ENCODE measurements at regions not wholly inside any gene's neighbourhood (a gene's known extent, or its start where the extent isn't known, plus 50 kb on each side); places are given as distances from the start of the nearest gene placed in this dataset.

DNA sequence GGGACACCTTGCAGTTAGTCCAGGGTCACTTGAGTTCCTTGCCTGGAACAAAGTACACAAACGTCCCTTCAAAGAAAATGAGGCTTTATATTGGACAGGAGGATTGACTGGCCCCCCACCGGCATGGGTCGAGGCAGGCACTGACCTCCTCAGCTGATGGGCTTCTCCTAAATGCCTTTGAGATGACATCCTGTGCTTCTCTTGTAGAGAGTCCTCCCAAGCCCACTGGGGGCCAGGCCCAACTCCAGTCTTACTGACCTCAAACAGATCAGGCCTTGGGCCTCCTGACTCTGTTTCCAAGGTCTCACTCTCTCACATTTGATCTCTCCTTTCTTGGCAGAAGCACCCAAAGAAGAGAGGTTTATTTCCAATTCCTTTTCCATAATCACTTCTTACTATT, 516.1 kb downstream of the MCTP2 start:
- WGBS, 2 donors = 72 to 77% methylated on average over 3 of the region's 3 CpGs
- Histone ChIP-seq H3K27me3 (no peaks in the 10 kb centered on the region), H3K4me1 (no peaks in the 10 kb centered on the region), H3K9me3 (no peaks in the 10 kb centered on the region), H3K36me3 (no peaks in the 10 kb centered on the region), H3K27ac (no peak overlapping the region), H3K4me3 (no peak overlapping the region)
- no peak for DNase-seq
- intact Hi-C loops (cut with DNase I) = no loop called here
- TF ChIP-seq, protein P1, sequence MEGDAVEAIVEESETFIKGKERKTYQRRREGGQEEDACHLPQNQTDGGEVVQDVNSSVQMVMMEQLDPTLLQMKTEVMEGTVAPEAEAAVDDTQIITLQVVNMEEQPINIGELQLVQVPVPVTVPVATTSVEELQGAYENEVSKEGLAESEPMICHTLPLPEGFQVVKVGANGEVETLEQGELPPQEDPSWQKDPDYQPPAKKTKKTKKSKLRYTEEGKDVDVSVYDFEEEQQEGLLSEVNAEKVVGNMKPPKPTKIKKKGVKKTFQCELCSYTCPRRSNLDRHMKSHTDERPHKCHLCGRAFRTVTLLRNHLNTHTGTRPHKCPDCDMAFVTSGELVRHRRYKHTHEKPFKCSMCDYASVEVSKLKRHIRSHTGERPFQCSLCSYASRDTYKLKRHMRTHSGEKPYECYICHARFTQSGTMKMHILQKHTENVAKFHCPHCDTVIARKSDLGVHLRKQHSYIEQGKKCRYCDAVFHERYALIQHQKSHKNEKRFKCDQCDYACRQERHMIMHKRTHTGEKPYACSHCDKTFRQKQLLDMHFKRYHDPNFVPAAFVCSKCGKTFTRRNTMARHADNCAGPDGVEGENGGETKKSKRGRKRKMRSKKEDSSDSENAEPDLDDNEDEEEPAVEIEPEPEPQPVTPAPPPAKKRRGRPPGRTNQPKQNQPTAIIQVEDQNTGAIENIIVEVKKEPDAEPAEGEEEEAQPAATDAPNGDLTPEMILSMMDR (IDR thresholded peaks at IDR 0.05) = no peak
- no peak for TF ChIP-seq EP300 (IDR thresholded peaks at IDR 0.05)
- TF ChIP-seq POLR2A (IDR thresholded peaks at IDR 0.05) = no peak
- no peak for TF ChIP-seq POLR2AphosphoS5 (IDR thresholded peaks at IDR 0.05)

DNA sequence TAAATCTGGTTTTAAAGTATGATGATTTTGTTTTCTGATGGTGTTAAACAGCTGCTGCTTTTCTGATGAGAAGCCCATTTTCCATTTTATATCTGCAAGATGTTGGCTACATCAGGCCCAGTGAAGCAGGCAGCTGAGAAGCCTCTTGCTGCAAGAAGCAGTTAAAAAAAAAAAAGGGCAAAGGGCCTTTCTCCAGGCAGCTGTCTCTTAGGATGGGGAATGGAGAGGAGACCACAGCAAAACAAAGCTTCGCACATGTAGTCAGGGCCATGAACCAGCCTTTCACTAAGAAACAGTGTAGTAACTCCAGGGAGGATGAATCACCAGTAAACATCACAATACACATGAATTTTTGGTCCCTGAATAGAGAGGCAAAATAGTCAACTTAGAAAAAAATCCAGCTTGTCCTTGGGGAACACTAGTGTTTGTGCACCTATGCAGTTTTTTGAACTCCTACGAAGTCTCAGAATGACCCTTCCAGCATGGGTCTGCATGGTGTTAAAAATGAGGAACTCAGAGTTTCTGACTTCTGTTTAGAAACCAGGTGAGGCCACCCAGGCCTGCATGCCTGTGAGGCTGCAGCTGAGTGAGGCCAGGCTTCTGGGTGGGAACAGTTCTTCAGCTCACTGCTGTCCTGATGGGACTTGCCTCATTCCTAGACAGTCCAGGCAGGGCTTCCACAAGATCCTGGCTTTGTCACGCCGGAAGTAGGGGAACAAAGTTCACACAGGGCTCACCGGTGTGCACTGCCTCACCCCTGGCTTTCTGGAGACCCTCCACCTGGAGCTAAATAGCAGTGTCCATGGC, 518.7 kb downstream of the MCTP2 start:
- no peaks in the 10 kb centered on the region for H3K4me1 ChIP-seq
- no peak overlapping the region for H3K27ac ChIP-seq
- intact Hi-C loops (cut with DNase I) = no loop called here
- H3K4me3 ChIP-seq = no peak overlapping the region
- 59 to 73% methylated on average over 5 of the region's 5 CpGs for WGBS, 2 donors
- no peaks in the 10 kb centered on the region for H3K9me3 ChIP-seq
- no peaks in the 10 kb centered on the region for H3K27me3 ChIP-seq
- TF ChIP-seq EP300 (IDR thresholded peaks at IDR 0.05) (no peak), POLR2AphosphoS5 (IDR thresholded peaks at IDR 0.05) (no peak), POLR2A (IDR thresholded peaks at IDR 0.05) (no peak)
- TF ChIP-seq, protein P1 (IDR thresholded peaks at IDR 0.05) = no peak
- DNase-seq = peak; percentile 66
- no peaks in the 10 kb centered on the region for H3K36me3 ChIP-seq

DNA sequence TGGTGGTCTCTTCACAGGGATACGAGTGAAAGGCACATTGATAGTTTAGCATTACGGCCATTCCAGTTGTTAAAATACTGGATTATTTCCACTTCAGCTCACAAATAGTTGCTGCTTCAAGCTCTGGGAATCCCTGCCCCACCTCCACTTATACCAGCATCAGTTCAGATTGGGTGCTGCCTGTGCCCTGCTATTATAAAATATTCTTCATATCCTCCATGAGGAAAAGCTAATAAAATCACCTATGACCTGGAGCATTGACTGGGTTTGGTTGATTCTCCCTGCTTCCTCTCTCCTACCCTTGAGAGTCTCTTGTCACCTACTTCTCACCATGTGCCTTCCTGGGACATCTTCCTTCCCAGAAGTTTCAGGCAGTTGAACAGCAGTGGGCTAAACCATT, 529.0 kb downstream of the MCTP2 start:
- no peaks in the 10 kb centered on the region for H3K4me1 ChIP-seq
- WGBS, 2 donors = 94 to 96% methylated on average over 2 of the region's 2 CpGs
- intact Hi-C loops (cut with DNase I) = no loop called here
- H3K36me3 ChIP-seq = no peaks in the 10 kb centered on the region
- TF ChIP-seq EP300 (IDR thresholded peaks at IDR 0.05) = no peak
- no peak for TF ChIP-seq POLR2AphosphoS5 (IDR thresholded peaks at IDR 0.05)
- no peak for TF ChIP-seq POLR2A (IDR thresholded peaks at IDR 0.05)
- TF ChIP-seq, protein P1 (IDR thresholded peaks at IDR 0.05) = no peak
- no peaks in the 10 kb centered on the region for H3K27me3 ChIP-seq
- DNase-seq = no peak
- no peak overlapping the region for H3K4me3 ChIP-seq
- no peaks in the 10 kb centered on the region for H3K9me3 ChIP-seq
- H3K27ac ChIP-seq = no peak overlapping the region

DNA sequence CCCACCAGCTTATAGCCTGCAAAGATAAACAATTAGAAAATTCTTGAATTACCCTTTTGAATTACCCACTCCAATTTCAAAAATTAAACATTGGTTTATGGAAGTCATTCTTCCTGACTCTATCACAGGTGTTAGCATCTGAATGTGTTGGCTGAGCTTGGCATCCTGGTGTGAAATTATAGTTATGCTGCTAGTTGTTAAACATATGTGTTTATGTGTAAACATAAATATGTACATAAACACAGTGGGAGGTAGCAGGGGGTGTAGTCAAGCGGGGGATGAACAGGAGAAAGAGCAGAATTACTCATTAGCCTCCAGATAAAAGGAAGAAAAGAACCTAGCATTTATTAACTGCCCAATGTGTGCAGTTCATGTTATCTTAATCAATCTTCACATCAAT, 530.2 kb downstream of the MCTP2 start:
- Histone ChIP-seq H3K9me3 (no peaks in the 10 kb centered on the region), H3K27me3 (no peaks in the 10 kb centered on the region), H3K36me3 (no peaks in the 10 kb centered on the region), H3K4me1 (no peaks in the 10 kb centered on the region), H3K4me3 (no peak overlapping the region), H3K27ac (no peak overlapping the region)
- intact Hi-C loops (cut with DNase I) = no loop called here
- DNase-seq = no peak
- no peak for TF ChIP-seq POLR2AphosphoS5 (IDR thresholded peaks at IDR 0.05)
- TF ChIP-seq EP300 (IDR thresholded peaks at IDR 0.05) = no peak
- TF ChIP-seq POLR2A (IDR thresholded peaks at IDR 0.05) = no peak
- TF ChIP-seq, protein P1 (IDR thresholded peaks at IDR 0.05) = no peak
- 89 to 95% methylated on average over 1 of the region's 1 CpG for WGBS, 2 donors

DNA sequence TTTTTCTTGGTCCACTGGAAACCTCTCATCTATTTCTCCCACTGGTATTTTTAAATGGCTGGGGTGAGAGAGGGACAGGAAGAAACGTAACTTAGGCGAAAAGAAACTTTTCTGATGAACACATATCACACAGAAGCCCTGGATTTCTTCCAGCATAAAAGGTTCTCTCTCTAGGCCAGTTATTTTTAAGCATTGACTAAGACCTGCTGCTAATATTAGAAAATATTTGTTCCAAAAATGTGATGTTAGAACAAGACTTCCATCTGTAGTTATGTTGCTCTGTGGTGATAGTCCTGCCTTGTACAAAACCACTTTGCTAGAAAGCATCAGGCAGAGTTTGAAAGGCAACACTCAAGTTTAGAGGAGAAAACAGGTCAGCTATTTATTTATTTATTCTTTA, 537.7 kb downstream of the MCTP2 start:
- TF ChIP-seq, protein P1 (IDR thresholded peaks at IDR 0.05) = no peak
- TF ChIP-seq POLR2A (IDR thresholded peaks at IDR 0.05) = no peak
- no peak overlapping the region for H3K27ac ChIP-seq

More for the DNA sequence above, 537.7 kb downstream of the MCTP2 start:
- WGBS, 2 donors = 61 to 89% methylated on average over 2 of the region's 2 CpGs
- Histone ChIP-seq H3K4me3 (no peak overlapping the region), H3K36me3 (no peaks in the 10 kb centered on the region), H3K4me1 (no peaks in the 10 kb centered on the region), H3K27me3 (no peaks in the 10 kb centered on the region), H3K9me3 (no peaks in the 10 kb centered on the region)
- no peak for DNase-seq
- intact Hi-C loops (cut with DNase I) = no loop called here
